GM18505 (cell line): ENCODE measurements at regions not wholly inside any gene's neighbourhood (a gene's known extent, or its start where the extent isn't known, plus 50 kb on each side); places are given as distances from the start of the nearest gene placed in this dataset.

Experiments
- ATAC-seq: cut with Tn5 transposase; IDR thresholded peaks from one replicate; pipeline ENCODE4 v1.9.1; 2021; ENCODE audit not compliant: unreplicated experiment
- POLR2A ChIP-seq: IDR thresholded peaks from 4 replicates; pipeline ENCODE4 v1.6.1; 2011; ENCODE audit warnings: borderline replicate concordance; ENCODE audit not compliant: insufficient read depth, insufficient read length; ENCODE audit errors: extremely low read depth

DNA sequence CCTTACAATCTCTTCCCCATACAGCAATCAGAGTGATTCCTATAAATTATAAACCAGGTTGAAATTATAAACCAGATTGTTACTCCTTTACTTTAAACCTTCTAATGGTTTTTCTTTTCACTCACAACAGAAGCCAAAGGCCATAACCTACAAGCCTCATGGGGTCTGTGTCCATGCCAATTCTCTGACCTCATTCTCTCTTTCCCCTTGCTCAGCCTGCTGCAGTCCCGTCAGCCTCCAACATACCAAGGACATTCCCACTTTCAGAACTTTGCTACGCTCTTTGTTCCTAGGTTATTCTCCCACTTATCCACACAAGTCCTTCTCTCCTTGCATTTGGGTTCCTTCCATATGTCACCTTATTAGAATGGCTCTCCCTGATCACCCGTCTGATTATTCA, 277.9 kb upstream of the TCF21 start:
- no peak for TF ChIP-seq POLR2A

GRCh38 chr6:133612459-133612858, 276.5 kb upstream of the TCF21 start:
- TF ChIP-seq POLR2A = no peak
- no peak for ATAC-seq

More for the DNA sequence above, 277.9 kb upstream of the TCF21 start:
- no peak for ATAC-seq

GRCh38 chr6:133613211-133613610, 275.7 kb upstream of the TCF21 start:
- no peak for TF ChIP-seq POLR2A
- no peak for ATAC-seq

- no peak for ATAC-seq
- no peak for TF ChIP-seq POLR2A
Observed at GRCh38 chr6:133621751-133622150, 267.2 kb upstream of the TCF21 start.

DNA sequence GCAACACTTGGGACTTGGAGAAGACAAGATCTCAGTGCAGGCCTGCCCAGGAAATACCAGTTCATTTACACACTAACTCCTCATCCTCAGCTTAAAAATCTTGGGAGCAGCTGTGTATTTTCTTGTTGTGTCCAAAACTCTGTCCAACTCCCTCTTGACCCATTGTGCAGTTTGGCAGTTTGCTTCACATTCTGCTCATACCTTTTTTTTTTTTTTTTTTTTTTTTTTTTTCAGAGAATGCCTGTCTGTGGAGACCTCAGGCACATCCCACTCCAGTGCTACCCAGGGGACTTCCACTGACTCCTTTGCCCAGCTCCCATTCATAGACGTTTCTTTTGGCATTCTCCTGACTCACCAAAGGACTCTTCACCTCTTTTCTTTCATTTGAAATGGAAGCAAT, 265.8 kb upstream of the TCF21 start:
- ATAC-seq = no peak
- no peak for TF ChIP-seq POLR2A

DNA sequence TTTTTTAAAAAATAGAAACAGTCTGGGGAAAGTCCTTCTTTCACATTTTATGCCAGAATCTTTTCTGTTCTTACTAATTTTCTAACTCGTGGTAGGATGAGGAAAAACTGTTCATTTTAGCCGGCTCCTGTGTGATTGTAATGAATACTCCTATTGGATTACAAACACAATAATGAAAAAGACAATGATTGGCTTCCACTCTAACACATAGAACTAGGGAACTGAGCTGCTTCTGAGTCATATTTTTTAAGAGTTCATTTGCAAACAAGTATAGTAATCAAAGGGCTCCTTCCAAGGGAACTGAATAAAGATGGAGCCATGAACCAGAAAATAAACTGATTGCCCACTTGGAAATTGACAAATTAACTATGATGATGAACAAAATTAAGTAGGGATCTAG, 265.3 kb upstream of the TCF21 start:
- no peak for TF ChIP-seq POLR2A
- no peak for ATAC-seq

GRCh38 chr6:133626096-133626666, 262.7 kb upstream of the TCF21 start:
- TF ChIP-seq POLR2A = no peak
- ATAC-seq = no peak

- ATAC-seq = no peak
- no peak for TF ChIP-seq POLR2A
Observed at GRCh38 chr6:133629970-133630369, 258.9 kb upstream of the TCF21 start.

GRCh38 chr6:133630651-133631050, 258.3 kb upstream of the TCF21 start:
- ATAC-seq = no peak
- no peak for TF ChIP-seq POLR2A

DNA sequence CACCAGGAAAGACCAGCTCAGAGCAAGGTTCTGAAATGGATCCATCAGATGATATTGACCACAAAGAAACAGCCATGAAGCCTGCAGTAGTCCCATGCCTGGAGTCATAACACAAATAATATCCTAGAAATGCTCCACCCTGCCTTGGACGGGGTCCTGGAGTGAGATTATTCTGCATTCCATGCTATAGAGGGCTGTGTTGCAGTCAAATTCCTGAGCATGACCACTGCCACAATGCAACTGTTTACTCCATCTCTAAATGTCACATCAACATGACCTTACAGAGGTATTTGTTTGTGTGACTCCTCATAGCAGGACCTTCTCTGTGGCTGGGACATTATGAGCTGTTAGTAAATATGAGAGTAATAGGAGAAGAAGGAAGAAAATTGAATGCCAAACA, 257.5 kb upstream of the TCF21 start:
- TF ChIP-seq POLR2A = no peak
- ATAC-seq = no peak

GRCh38 chr6:133632206-133632605, 256.7 kb upstream of the TCF21 start:
- TF ChIP-seq POLR2A = no peak
- ATAC-seq = no peak

GRCh38 chr6:133632906-133633305, 256.0 kb upstream of the TCF21 start:
- no peak for TF ChIP-seq POLR2A
- ATAC-seq = no peak

GRCh38 chr6:133634474-133634873, 254.4 kb upstream of the TCF21 start:
- no peak for TF ChIP-seq POLR2A
- no peak for ATAC-seq

DNA sequence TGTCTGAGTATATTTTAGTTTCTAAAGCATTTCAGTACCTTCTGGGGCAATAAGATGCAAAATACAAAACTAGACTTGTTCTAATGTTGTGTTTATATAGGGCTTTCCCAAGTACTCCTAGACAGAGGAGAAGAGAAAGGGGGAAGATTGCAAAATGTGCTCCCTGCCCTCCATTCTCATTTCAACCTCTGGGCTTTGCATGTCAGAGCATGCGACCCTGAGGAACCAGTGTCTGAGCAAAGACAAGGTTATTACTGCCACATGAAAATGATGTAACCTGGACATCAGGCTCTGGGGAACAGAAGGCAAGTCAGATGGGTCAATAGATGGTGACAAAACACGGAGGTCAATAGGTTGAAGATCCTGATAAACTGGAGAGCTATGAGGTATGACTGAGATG, 253.5 kb upstream of the TCF21 start:
- no peak for TF ChIP-seq POLR2A

DNA sequence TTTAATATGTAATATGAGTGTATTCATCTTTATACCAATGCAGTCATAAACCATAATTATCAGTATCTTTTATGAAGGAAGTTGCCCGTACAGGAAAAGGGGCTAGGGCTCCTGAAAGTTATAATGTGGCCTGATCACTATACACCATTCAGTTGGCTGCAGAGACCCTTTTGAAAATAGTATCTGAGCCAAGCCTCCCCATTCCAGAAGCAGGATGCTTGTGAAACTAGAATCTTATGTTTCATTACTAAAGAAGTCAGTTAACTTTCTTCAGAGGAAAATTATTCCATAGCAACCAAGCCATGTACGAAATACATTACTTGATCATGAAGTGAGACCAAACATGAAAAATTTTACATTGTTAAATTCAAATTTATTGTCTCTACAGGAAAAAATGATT, 251.5 kb upstream of the TCF21 start:
- TF ChIP-seq POLR2A = no peak
- no peak for ATAC-seq

More for the DNA sequence above, 253.5 kb upstream of the TCF21 start:
- ATAC-seq = no peak
